ENCODE measurements at regions not wholly inside any gene's neighbourhood (a gene's known extent, or its start where the extent isn't known, plus 50 kb on each side); places are given as distances from the start of the nearest gene placed in this dataset.
"Not testable (repeated sequence)": the region's sequence is repeated elsewhere in the genome, so short reads cannot be mapped to it uniquely, and the experiment has no call there.

- TF ChIP-seq, protein P1, sequence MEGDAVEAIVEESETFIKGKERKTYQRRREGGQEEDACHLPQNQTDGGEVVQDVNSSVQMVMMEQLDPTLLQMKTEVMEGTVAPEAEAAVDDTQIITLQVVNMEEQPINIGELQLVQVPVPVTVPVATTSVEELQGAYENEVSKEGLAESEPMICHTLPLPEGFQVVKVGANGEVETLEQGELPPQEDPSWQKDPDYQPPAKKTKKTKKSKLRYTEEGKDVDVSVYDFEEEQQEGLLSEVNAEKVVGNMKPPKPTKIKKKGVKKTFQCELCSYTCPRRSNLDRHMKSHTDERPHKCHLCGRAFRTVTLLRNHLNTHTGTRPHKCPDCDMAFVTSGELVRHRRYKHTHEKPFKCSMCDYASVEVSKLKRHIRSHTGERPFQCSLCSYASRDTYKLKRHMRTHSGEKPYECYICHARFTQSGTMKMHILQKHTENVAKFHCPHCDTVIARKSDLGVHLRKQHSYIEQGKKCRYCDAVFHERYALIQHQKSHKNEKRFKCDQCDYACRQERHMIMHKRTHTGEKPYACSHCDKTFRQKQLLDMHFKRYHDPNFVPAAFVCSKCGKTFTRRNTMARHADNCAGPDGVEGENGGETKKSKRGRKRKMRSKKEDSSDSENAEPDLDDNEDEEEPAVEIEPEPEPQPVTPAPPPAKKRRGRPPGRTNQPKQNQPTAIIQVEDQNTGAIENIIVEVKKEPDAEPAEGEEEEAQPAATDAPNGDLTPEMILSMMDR (IDR thresholded peaks at IDR 0.05): not testable (repeated sequence)
- TF ChIP-seq POLR2A (IDR thresholded peaks at IDR 0.05): not testable (repeated sequence)
Measured at GRCh38 chr9:62839168-62839567, 1649.3 kb downstream of the SPATA31A7 start.
